H1 (cell line): ENCODE measurements at regions not wholly inside any gene's neighbourhood (a gene's known extent, or its start where the extent isn't known, plus 50 kb on each side); places are given as distances from the start of the nearest gene placed in this dataset.

Source experiments
- CTCF ChIA-PET: fragments of 300-600 bp; sonication (Branson Sonifier 250); formaldehyde crosslinking; loops from one replicate; lab custom pipeline; 2021; ENCODE audit not compliant: partially characterized antibody; lab: Charles Lee
- POLR2A ChIA-PET: fragments of 300-600 bp; sonication (Branson Sonifier 250); formaldehyde crosslinking; loops from one replicate; lab custom pipeline; 2021; ENCODE audit warnings: inconsistent platforms; ENCODE audit not compliant: partially characterized antibody; lab: Charles Lee
- DNase-seq, 2 experiments: peaks; one replicate each; pipeline versions ENCODE4 v3.0.0 to v3.0.0-alpha.2; 2010 to 2022; ENCODE audit warnings: low spot score in 2 of 2, low read depth in 1 of 2, mixed read lengths in 1 of 2
- FAIRE-seq: peaks from 2 replicates; lab custom pipeline; 2011; peaks lifted over from hg19 to GRCh38; lab: Jason Lieb, UNC
- H2AFZ ChIP-seq: 2 replicates; pipeline ENCODE4 v1.8.1; 2012; ENCODE audit warnings: low read length, inconsistent platforms
- H2AK5ac ChIP-seq: 2 replicates; pipeline ENCODE4 v1.6.1; 2013; ENCODE audit warnings: low read depth, low read length
- H2BK120ac ChIP-seq: replicated peaks from 2 replicates; pipeline ENCODE3; 2013; ENCODE audit warnings: low read depth, low read length, inconsistent platforms
- H2BK12ac ChIP-seq: 2 replicates; pipeline ENCODE4 v1.6.1; 2013; ENCODE audit warnings: low read depth, low read length
- H2BK15ac ChIP-seq: 2 replicates; pipeline ENCODE4 v1.6.1; 2013; ENCODE audit warnings: low read length
- H2BK20ac ChIP-seq: 2 replicates; pipeline ENCODE4 v1.6.1; 2013; ENCODE audit warnings: low read length
- H2BK5ac ChIP-seq: 2 replicates; pipeline ENCODE4 v1.6.1; 2013; ENCODE audit warnings: low read depth, low read length
- H3K14ac ChIP-seq: 2 replicates; pipeline ENCODE4 v1.6.1; 2013; ENCODE audit warnings: inconsistent platforms; ENCODE audit not compliant: insufficient read length
- H3K18ac ChIP-seq: 2 replicates; pipeline ENCODE4 v1.6.1; 2013; ENCODE audit warnings: low read length; ENCODE audit errors: extremely low read depth
- H3K23ac ChIP-seq: 2 replicates; pipeline ENCODE4 v1.6.1; 2013; ENCODE audit warnings: inconsistent platforms; ENCODE audit not compliant: insufficient read length
- H3K23me2 ChIP-seq: 2 replicates; pipeline ENCODE4 v1.6.1; 2013; ENCODE audit warnings: low read depth, low read length
- H3K27ac ChIP-seq: 2 replicates; pipeline ENCODE4 v1.6.1; 2011; ENCODE audit warnings: low read depth, low read length, inconsistent platforms
- H3K27me3 ChIP-seq, 4 experiments: replicated peaks in 1 of 4; 1 replicate in 1 of 4; 2 replicates in 3 of 4; pipeline versions ENCODE4 v1.6.1 to v1.8.1; 2011 to 2013; ENCODE audit warnings: low read length in 3 of 4, mild to moderate bottlenecking in 3 of 4, inconsistent platforms in 2 of 4, mixed read lengths in 2 of 4, moderate library complexity in 1 of 4; ENCODE audit not compliant: control insufficient read depth in 3 of 4, insufficient read depth in 3 of 4; ENCODE audit errors: extremely low read depth in 1 of 4
- H3K36me3 ChIP-seq, 4 experiments: 2 replicates each; pipeline versions ENCODE4 v1.6.1 to v1.8.1; 2011 to 2013; ENCODE audit warnings: mild to moderate bottlenecking in 4 of 4, low read length in 3 of 4, moderate library complexity in 2 of 4, control low read depth in 1 of 4, inconsistent platforms in 1 of 4; ENCODE audit not compliant: insufficient read depth in 4 of 4, control insufficient read depth in 2 of 4
- H3K4ac ChIP-seq: replicated peaks from 2 replicates; pipeline ENCODE3; 2013; ENCODE audit warnings: low read length, low read depth, mixed read lengths, inconsistent platforms; ENCODE audit not compliant: insufficient read length
- H3K4me1 ChIP-seq, 4 experiments: replicated peaks in 1 of 4; 1 replicate in 1 of 4; 2 replicates in 3 of 4; pipeline versions ENCODE4 v1.6.1 to v1.8.1; 2011 to 2013; ENCODE audit warnings: low read length in 3 of 4, inconsistent platforms in 2 of 4, mixed read lengths in 1 of 4; ENCODE audit not compliant: insufficient read depth in 4 of 4, control insufficient read depth in 3 of 4
- H3K4me2 ChIP-seq, 2 experiments: 2 replicates each; pipeline versions ENCODE4 v1.6.1 to v1.8.1; 2011 to 2013; ENCODE audit warnings: low read depth in 2 of 2, low read length in 2 of 2, control low read depth in 1 of 2, inconsistent platforms in 1 of 2, mild to moderate bottlenecking in 1 of 2; ENCODE audit not compliant: insufficient read depth in 1 of 2
- H3K4me3 ChIP-seq, 4 experiments: fragments of 200-600, 300-600 bp in 1 of 4; sonication (generic), shearing (Covaris generic), sonication (Bioruptor Twin) in 1 of 4; 2 replicates each; pipeline versions ENCODE4 v1.5.1 to v1.8.1; 2011 to 2016; ENCODE audit warnings: low read length in 4 of 4, low read depth in 3 of 4, control low read depth in 2 of 4, inconsistent platforms in 2 of 4, mild to moderate bottlenecking in 2 of 4, mixed read lengths in 1 of 4, moderate library complexity in 1 of 4; ENCODE audit not compliant: insufficient read depth in 2 of 4; ENCODE audit errors: extremely low read depth in 1 of 4
- H3K56ac ChIP-seq: replicated peaks from 2 replicates; pipeline ENCODE3; 2013; ENCODE audit warnings: low read depth, mild to moderate bottlenecking, mixed read lengths, low read length, inconsistent platforms; ENCODE audit not compliant: insufficient read length
- H3K79me1 ChIP-seq: 2 replicates; pipeline ENCODE4 v1.6.1; 2013; ENCODE audit warnings: low read depth, low read length, control low read depth
- H3K79me2 ChIP-seq, 2 experiments: 2 replicates each; pipeline versions ENCODE4 v1.6.1 to v1.8.1; 2012 to 2013; ENCODE audit warnings: low read length in 2 of 2, mild to moderate bottlenecking in 2 of 2, inconsistent platforms in 1 of 2; ENCODE audit not compliant: insufficient read depth in 2 of 2, control insufficient read depth in 1 of 2
- H3K9ac ChIP-seq, 4 experiments: replicated peaks in 1 of 4; 1 replicate in 1 of 4; 2 replicates in 3 of 4; pipeline versions ENCODE4 v1.6.1 to v1.8.1; 2011 to 2013; ENCODE audit warnings: low read depth in 3 of 4, low read length in 3 of 4, control low read depth in 2 of 4, mild to moderate bottlenecking in 2 of 4, moderate library complexity in 2 of 4, inconsistent platforms in 1 of 4; ENCODE audit errors: extremely low read depth in 1 of 4
- H3K9me3 ChIP-seq, 2 experiments: 2 replicates each; pipeline versions ENCODE4 v1.6.1 to v1.8.1; 2012 to 2013; ENCODE audit warnings: mild to moderate bottlenecking in 2 of 2, moderate library complexity in 2 of 2, control low read depth in 1 of 2, inconsistent platforms in 1 of 2, low read depth in 1 of 2, low read length in 1 of 2, mixed read lengths in 1 of 2; ENCODE audit not compliant: insufficient read depth in 2 of 2
- H4K20me1 ChIP-seq, 2 experiments: replicated peaks in 1 of 2; 2 replicates each; pipeline versions ENCODE3 to v1.8.1; 2011 to 2013; ENCODE audit warnings: inconsistent platforms in 2 of 2, low read length in 2 of 2, mild to moderate bottlenecking in 1 of 2; ENCODE audit not compliant: insufficient read depth in 2 of 2, control insufficient read depth in 1 of 2
- H4K5ac ChIP-seq: 2 replicates; pipeline ENCODE4 v1.6.1; 2013; ENCODE audit warnings: low read length, low read depth, mixed read lengths, inconsistent platforms; ENCODE audit not compliant: insufficient read length
- H4K8ac ChIP-seq: 2 replicates; pipeline ENCODE4 v1.8.0; 2013; ENCODE audit warnings: mild to moderate bottlenecking, moderate library complexity, low read length, inconsistent platforms; ENCODE audit not compliant: insufficient read depth; ENCODE audit errors: extremely low read depth
- H4K91ac ChIP-seq: replicated peaks from 2 replicates; pipeline ENCODE3; 2013; ENCODE audit warnings: low read length, mixed read lengths, inconsistent platforms; ENCODE audit not compliant: insufficient read length
- CBX8 ChIP-seq: fragments of 300-800, 300-1000 bp; sonication (generic); IDR thresholded peaks from 2 replicates; pipeline ENCODE4 v1.7.1; 2016; ENCODE audit warnings: low read depth, low read length, borderline replicate concordance
- CHD1 ChIP-seq: IDR thresholded peaks from 2 replicates; pipeline ENCODE4 v1.6.1; 2012; ENCODE audit warnings: low read depth, low read length, improper control_type of control experiment
- JUND ChIP-seq: IDR thresholded peaks from 2 replicates; pipeline ENCODE4 v1.6.1; 2011; ENCODE audit warnings: mild to moderate bottlenecking, improper control_type of control experiment, low read length
- KDM1A ChIP-seq: fragments of 200-600, 300-600 bp; sonication (generic); IDR thresholded peaks from 2 replicates; pipeline ENCODE4 v1.7.1; 2016; ENCODE audit warnings: mild to moderate bottlenecking, low read length, borderline replicate concordance
- RNF2 ChIP-seq: fragments of 200-900, 300-1000 bp; sonication (generic); IDR thresholded peaks from 2 replicates; pipeline ENCODE4 v1.7.1; 2016; ENCODE audit warnings: borderline replicate concordance, low read depth, mild to moderate bottlenecking, antibody characterized with exemption, low read length; ENCODE audit not compliant: poor library complexity, severe bottlenecking; ENCODE audit errors: missing control alignments
- SP4 ChIP-seq: IDR thresholded peaks from 2 replicates; pipeline ENCODE4 v1.6.1; 2012; ENCODE audit warnings: low read length, inconsistent platforms
- SRF ChIP-seq: IDR thresholded peaks from 2 replicates; pipeline ENCODE4 v1.6.1; 2011; ENCODE audit warnings: mild to moderate bottlenecking, low read depth, low read length, moderate library complexity
- TCF12 ChIP-seq: IDR thresholded peaks from 2 replicates; pipeline ENCODE4 v1.6.1; 2011; ENCODE audit warnings: low read depth, mild to moderate bottlenecking, low read length
- WGBS, 2 experiments: shearing (Covaris generic) in 1 of 2; methylation state at CpG; one replicate each; pipeline versions ENCODE4 v1.1.6 to v1.1.7; 2013 to 2015; ENCODE audit warnings: low lambda C conversion rate in 2 of 2, mixed read lengths in 2 of 2, inconsistent platforms in 1 of 2, low coverage in 1 of 2, missing lambda C conversion rate in 1 of 2; ENCODE audit not compliant: insufficient replicate concordance in 2 of 2, insufficient coverage in 1 of 2, insufficient read length in 1 of 2; ENCODE audit errors: extremely low coverage in 1 of 2, missing lambda C conversion rate in 1 of 2; 5-methylcytosine and 5-hydroxymethylcytosine counted together
- TF ChIP-seq, protein P1 (sequence below): IDR thresholded peaks from 2 replicates; pipeline ENCODE4 v1.6.1; 2012; ENCODE audit warnings: inconsistent platforms

GRCh38 chr3:198107840-198108734 lies 148.1 kb downstream of the LMLN start:
- no peak for TF ChIP-seq KDM1A
- TF ChIP-seq CBX8: no peak
- no peak for TF ChIP-seq SP4
- no peak for TF ChIP-seq RNF2
- no peak for TF ChIP-seq CHD1
- TF ChIP-seq, protein P1, sequence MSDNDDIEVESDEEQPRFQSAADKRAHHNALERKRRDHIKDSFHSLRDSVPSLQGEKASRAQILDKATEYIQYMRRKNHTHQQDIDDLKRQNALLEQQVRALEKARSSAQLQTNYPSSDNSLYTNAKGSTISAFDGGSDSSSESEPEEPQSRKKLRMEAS: no peak
- no peak for TF ChIP-seq SRF
- TF ChIP-seq TCF12: no peak
- TF ChIP-seq JUND: no peak
- Histone ChIP-seq H3K79me2 (no peaks in the 10 kb centered on the region), H2AK5ac (no peak overlapping the region), H4K91ac (no peak overlapping the region), H3K4me2 (no peak overlapping the region), H3K14ac (no peak overlapping the region), H3K27ac (no peak overlapping the region), H4K5ac (no peak overlapping the region), H3K18ac (no peak overlapping the region), H3K23ac (no peak overlapping the region), H2BK5ac (no peak overlapping the region), H4K8ac (no peak overlapping the region), H3K4ac (no peak overlapping the region), H4K20me1 (no peaks in the 10 kb centered on the region), H2BK120ac (no peak overlapping the region), H3K56ac (no peak overlapping the region), H2BK20ac (no peak overlapping the region), H3K9me3 (no peaks in the 10 kb centered on the region), H3K27me3 (peaks cover 3 to 23% (median 12%) of the 10 kb centered on the region in 4 experiments), H3K9ac (no peak overlapping the region), H3K4me1 (no peaks in the 10 kb centered on the region; a peak in 1 of 7 replicates), H2AFZ (no peak overlapping the region), H2BK15ac (no peak overlapping the region), H3K4me3 (no peak overlapping the region), H3K36me3 (no peaks in the 10 kb centered on the region), H3K79me1 (no peaks in the 10 kb centered on the region; the same call in 1 of the 2 replicates), H2BK12ac (no peak overlapping the region), H3K23me2 (no peaks in the 10 kb centered on the region; the same call in 1 of the 2 replicates)
- no peak for FAIRE-seq
- 90% methylated on average over 2 of the region's 6 CpGs; no CpG with 5 or more reads in 1 of the 2 experiments for WGBS, 2 experiments
- ChIA-PET POLR2A (interaction anchor here (1.5 kb wide), 1 partner anchor 159 kb away, joined by 3 read pairs; no protein-coding TSS in a partner anchor), CTCF (no interaction called here)
- no peak for DNase-seq
